NCI-H526 (cell line): ENCODE measurements at regions not wholly inside any gene's neighbourhood (a gene's known extent, or its start where the extent isn't known, plus 50 kb on each side); places are given as distances from the start of the nearest gene placed in this dataset.
A peak's percentile ranks its signal among the peaks of the same experiment; 100 is the strongest.

Source experiments
- DNase-seq, 2 experiments: peaks; one replicate each; lab custom pipeline; 2025; lab: John Stamatoyannopoulos, UW

- DNase-seq = no peak
These were observed 122.3 kb downstream of the RPS12 start for GRCh38 chr6:132936646-132937045.

GRCh38 chr6:132937466-132937906, 123.1 kb downstream of the RPS12 start:
- DNase-seq = peak; percentile 69 to 93

- DNase-seq = no peak
These were observed 134.5 kb downstream of the RPS12 start for GRCh38 chr6:132948889-132949288.

- no peak for DNase-seq
These were observed 136.2 kb downstream of the RPS12 start for GRCh38 chr6:132950566-132950965.

GRCh38 chr6:132952031-132952867, 137.9 kb downstream of the RPS12 start:
- no peak for DNase-seq

- DNase-seq = no peak
These were observed 138.6 kb downstream of the RPS12 start for GRCh38 chr6:132952986-132953385.

- no peak for DNase-seq
These were observed 139.9 kb downstream of the RPS12 start for GRCh38 chr6:132954222-132954621.

GRCh38 chr6:132954936-132955335, 140.6 kb downstream of the RPS12 start:
- no peak for DNase-seq

GRCh38 chr6:132959639-132960326, 145.4 kb downstream of the RPS12 start:
- no peak for DNase-seq

GRCh38 chr6:132960720-132961119, 146.4 kb downstream of the RPS12 start:
- DNase-seq = peak in 1 of 2 experiments; percentile 41

- DNase-seq = no peak
These were observed 146.8 kb downstream of the RPS12 start for GRCh38 chr6:132961122-132961521.

GRCh38 chr6:132961610-132962009, 147.2 kb downstream of the RPS12 start:
- peak in 1 of 2 experiments; percentile 33 for DNase-seq

- peak; percentile 39 to 86 for DNase-seq
These were observed 148.8 kb downstream of the RPS12 start for GRCh38 chr6:132962936-132963868.

GRCh38 chr6:132964101-132964867, 149.9 kb downstream of the RPS12 start:
- DNase-seq = no peak

- peak; percentile 33 to 49 for DNase-seq
These were observed 150.6 kb downstream of the RPS12 start for GRCh38 chr6:132964868-132965382.

GRCh38 chr6:132967871-132968270, 153.5 kb downstream of the RPS12 start:
- no peak for DNase-seq

- no peak for DNase-seq
These were observed 154.1 kb downstream of the RPS12 start for GRCh38 chr6:132968419-132968950.

GRCh38 chr6:132969196-132969595, 154.8 kb downstream of the RPS12 start:
- DNase-seq = no peak

GRCh38 chr6:132971676-132972075, 157.3 kb downstream of the RPS12 start:
- no peak for DNase-seq

- DNase-seq = no peak
These were observed 157.9 kb downstream of the RPS12 start for GRCh38 chr6:132972254-132972653.

GRCh38 chr6:132972971-132973370, 158.6 kb downstream of the RPS12 start:
- no peak for DNase-seq
